IMR-90 (cell line): ENCODE measurements at regions not wholly inside any gene's neighbourhood (a gene's known extent, or its start where the extent isn't known, plus 50 kb on each side); places are given as distances from the start of the nearest gene placed in this dataset.

Experiments
- ATAC-seq: fragments of 200-7000 bp; cut with Tn5 transposase; 2 replicates; pipeline ENCODE4 v1.9.1; 2020; ENCODE audit warnings: low read depth, mild to moderate bottlenecking, moderate library complexity
- BruUV-seq: library from RNA; stranded (reverse); fragments of 400-500 nt; replicated peaks from 2 replicates; lab custom pipeline; 2021; lab: Mats Ljungman, UMichigan
- CTCF ChIA-PET: fragments of 300-600 bp; formaldehyde crosslinking; extraction: SDS; loops from one replicate; lab custom pipeline; 2021; ENCODE audit warnings: antibody characterized with exemption; lab: Yijun Ruan, JAX
- POLR2A ChIA-PET: fragments of 300-600 bp; sonication (Branson Sonifier 250); formaldehyde crosslinking; loops from one replicate; lab custom pipeline; 2022; ENCODE audit warnings: antibody characterized with exemption; ENCODE audit not compliant: unreplicated experiment; lab: Charles Lee
- DNase-seq: peaks from one replicate; pipeline ENCODE4 v3.0.0; 2013
- H2AFZ ChIP-seq: replicated peaks from 2 replicates; pipeline ENCODE3; 2013; ENCODE audit warnings: low read length, mild to moderate bottlenecking; ENCODE audit not compliant: poor library complexity
- H2AK5ac ChIP-seq: 2 replicates; pipeline ENCODE4 v1.6.1; 2013; ENCODE audit warnings: low read depth, low read length, inconsistent platforms
- H2AK9ac ChIP-seq: replicated peaks from 2 replicates; pipeline ENCODE3; 2013; ENCODE audit warnings: mild to moderate bottlenecking, low read depth, low read length, moderate library complexity; ENCODE audit not compliant: poor library complexity
- H2BK120ac ChIP-seq: 2 replicates; pipeline ENCODE4 v1.6.1; 2013; ENCODE audit warnings: low read depth, low read length, inconsistent platforms
- H2BK15ac ChIP-seq: 3 replicates; pipeline ENCODE4 v1.6.1; 2013; ENCODE audit warnings: low read depth, low read length, inconsistent platforms
- H2BK20ac ChIP-seq: 2 replicates; pipeline ENCODE4 v1.6.1; 2013; ENCODE audit warnings: low read depth, mild to moderate bottlenecking, inconsistent platforms, low read length, moderate library complexity
- H2BK5ac ChIP-seq: 2 replicates; pipeline ENCODE4 v1.6.1; 2013; ENCODE audit warnings: mild to moderate bottlenecking, low read depth, low read length, inconsistent platforms; ENCODE audit not compliant: poor library complexity, severe bottlenecking
- H3K14ac ChIP-seq: replicated peaks from 2 replicates; pipeline ENCODE4 v1.6.1; 2013; ENCODE audit warnings: low read depth, low read length, inconsistent platforms
- H3K18ac ChIP-seq: 2 replicates; pipeline ENCODE4 v1.6.1; 2013; ENCODE audit warnings: low read depth, low read length, control low read depth
- H3K23ac ChIP-seq: 2 replicates; pipeline ENCODE4 v1.6.1; 2013; ENCODE audit warnings: low read depth, low read length, inconsistent platforms
- H3K27ac ChIP-seq: 2 replicates; pipeline ENCODE4 v1.5.1; 2013; ENCODE audit warnings: mild to moderate bottlenecking, control low read depth, low read length; ENCODE audit not compliant: insufficient read depth
- H3K27me3 ChIP-seq: 2 replicates; pipeline ENCODE4 v1.6.1; 2013; ENCODE audit warnings: low read length; ENCODE audit not compliant: control insufficient read depth, insufficient read depth
- H3K36me3 ChIP-seq: 2 replicates; pipeline ENCODE4 v1.6.1; 2013; ENCODE audit warnings: low read length, mixed read lengths; ENCODE audit not compliant: control insufficient read depth, insufficient read depth
- H3K4ac ChIP-seq: 2 replicates; pipeline ENCODE4 v1.6.1; 2013; ENCODE audit warnings: low read depth, low read length, inconsistent platforms
- H3K4me1 ChIP-seq: 2 replicates; pipeline ENCODE4 v1.6.1; 2013; ENCODE audit warnings: low read length, mixed read lengths; ENCODE audit not compliant: control insufficient read depth, insufficient read depth
- H3K4me2 ChIP-seq: 2 replicates; pipeline ENCODE4 v1.6.1; 2013; ENCODE audit warnings: low read depth, mild to moderate bottlenecking, control low read depth, low read length, moderate library complexity
- H3K4me3 ChIP-seq: 2 replicates; pipeline ENCODE4 v1.5.1; 2013; ENCODE audit warnings: low read depth, mild to moderate bottlenecking, control low read depth, low read length, moderate library complexity; ENCODE audit not compliant: insufficient read depth
- H3K56ac ChIP-seq: 2 replicates; pipeline ENCODE4 v1.6.1; 2013; ENCODE audit warnings: low read length, inconsistent platforms; ENCODE audit not compliant: insufficient read depth; ENCODE audit errors: extremely low read depth
- H3K79me1 ChIP-seq, 2 experiments: 2 replicates each; pipeline ENCODE4 v1.6.1; 2013; ENCODE audit warnings: low read length in 2 of 2, inconsistent platforms in 1 of 2, low read depth in 1 of 2
- H3K9ac ChIP-seq: 2 replicates; pipeline ENCODE4 v1.6.1; 2013; ENCODE audit warnings: low read depth, low read length, control low read depth
- H3K9me1 ChIP-seq: 2 replicates; pipeline ENCODE4 v1.6.1; 2013; ENCODE audit warnings: low read length, inconsistent platforms; ENCODE audit not compliant: insufficient read depth
- H3K9me3 ChIP-seq: 2 replicates; pipeline ENCODE4 v1.6.1; 2013; ENCODE audit warnings: low read length; ENCODE audit not compliant: control insufficient read depth, insufficient read depth
- H4K20me1 ChIP-seq: 2 replicates; pipeline ENCODE4 v1.6.1; 2013; ENCODE audit warnings: low read length, inconsistent platforms; ENCODE audit not compliant: insufficient read depth
- H4K5ac ChIP-seq: 2 replicates; pipeline ENCODE4 v1.6.1; 2013; ENCODE audit warnings: mild to moderate bottlenecking, low read depth, low read length, control low read depth
- H4K8ac ChIP-seq, 2 experiments: 2 replicates each; pipeline ENCODE4 v1.6.1; 2013; ENCODE audit warnings: low read depth in 2 of 2, low read length in 2 of 2, control low read depth in 1 of 2, inconsistent platforms in 1 of 2
- H4K91ac ChIP-seq: 2 replicates; pipeline ENCODE4 v1.6.1; 2013; ENCODE audit warnings: low read depth, low read length, inconsistent platforms; ENCODE audit not compliant: insufficient read depth
- BHLHE40 ChIP-seq: fragments of 150-350 bp; IDR thresholded peaks from 2 replicates; pipeline ENCODE4 v1.6.1; 2016; ENCODE audit warnings: mild to moderate bottlenecking, low read depth, low read length
- CEBPB ChIP-seq: IDR thresholded peaks from 2 replicates; pipeline ENCODE4 v1.6.1; 2012; ENCODE audit warnings: low read depth, low read length, improper control_type of control experiment
- CHD1 ChIP-seq: IDR thresholded peaks from 2 replicates; pipeline ENCODE4 v1.6.1; 2012; ENCODE audit warnings: low read depth, low read length, improper control_type of control experiment
- FOS ChIP-seq: fragments of 150-350 bp; IDR thresholded peaks from 2 replicates; pipeline ENCODE4 v1.6.1; 2016; ENCODE audit warnings: low read depth, low read length
- MAFK ChIP-seq: IDR thresholded peaks from 2 replicates; pipeline ENCODE4 v1.6.1; 2012; ENCODE audit warnings: low read depth, low read length, improper control_type of control experiment
- POLR2A ChIP-seq: IDR thresholded peaks from 2 replicates; pipeline ENCODE4 v1.6.1; 2012; ENCODE audit warnings: mild to moderate bottlenecking, low read depth, low read length
- RAD21 ChIP-seq: IDR thresholded peaks from 2 replicates; pipeline ENCODE4 v1.6.1; 2012; ENCODE audit warnings: low read length, improper control_type of control experiment
- WGBS, 2 experiments: methylation state at CpG; one replicate each; pipeline versions ENCODE4 v1.1.5 to v1.1.7; 2013; ENCODE audit warnings: missing lambda C conversion rate in 2 of 2; ENCODE audit not compliant: insufficient read length in 1 of 2; ENCODE audit errors: extremely low coverage in 2 of 2; 5-methylcytosine and 5-hydroxymethylcytosine counted together
- dilution Hi-C: fragments of 300-500 bp; cut with HindIII; formaldehyde crosslinking; loops from one replicate; pipeline ENCODE4 v1.14.3; 2018; ENCODE audit warnings: low sequenced_read_pairs; ENCODE audit not compliant: unreplicated experiment
- in situ Hi-C: fragments of 300-500 bp; cut with MboI; formaldehyde crosslinking; loops from 3 replicates; pipeline ENCODE4 v1.14.3; 2019; ENCODE audit warnings: low sequenced_read_pairs, inconsistent platforms, mixed read lengths
- intact Hi-C: fragments of 100-400 bp; cut with micrococcal nuclease; formaldehyde crosslinking; loops from 2 replicates; pipeline ENCODE4 v1.10.0; 2022
- TF ChIP-seq, protein P1 (sequence below): conservative IDR thresholded peaks from 2 replicates; pipeline ENCODE4 v1.5.1; 2012; ENCODE audit warnings: mild to moderate bottlenecking, low read depth, low read length, improper control_type of control experiment
- TF ChIP-seq, protein P2 (sequence below): fragments of 150-350 bp; IDR thresholded peaks from 2 replicates; pipeline ENCODE4 v1.6.1; 2017; ENCODE audit warnings: mild to moderate bottlenecking, antibody characterized with exemption, low read length, low read depth
- TF ChIP-seq, protein P3 (sequence below): fragments of 150-350 bp; IDR thresholded peaks from 2 replicates; pipeline ENCODE4 v1.6.1; 2016; ENCODE audit warnings: low read depth, mild to moderate bottlenecking, low read length, moderate library complexity, borderline replicate concordance

GRCh38 chr6:66478705-66479104, 771.7 kb upstream of the EYS start:
- peaks cover 12% of the 10 kb centered on the region for H3K9me3 ChIP-seq
- H3K36me3 ChIP-seq, result no peaks in the 10 kb centered on the region
- no peak overlapping the region for H2BK5ac ChIP-seq
- no peak overlapping the region for H2BK15ac ChIP-seq
- no peak overlapping the region for H2BK120ac ChIP-seq
- no peak overlapping the region for H4K8ac ChIP-seq
- H4K20me1 ChIP-seq, result no peaks in the 10 kb centered on the region
- H3K4me2 ChIP-seq, result no peak overlapping the region
- no peak overlapping the region for H4K5ac ChIP-seq
- no peak overlapping the region for H3K18ac ChIP-seq
- ChIA-PET CTCF (no interaction called here), POLR2A (no interaction called here)
- no peaks in the 10 kb centered on the region for H3K9me1 ChIP-seq
- H3K14ac ChIP-seq, result no peak overlapping the region
- DNase-seq, result no peak
- H3K79me1 ChIP-seq, result no peaks in the 10 kb centered on the region
- H2BK20ac ChIP-seq, result no peak overlapping the region
- H3K4me1 ChIP-seq, result no peaks in the 10 kb centered on the region
- H3K9ac ChIP-seq, result no peak overlapping the region
- no peak overlapping the region for H3K27ac ChIP-seq
- no peak overlapping the region for H3K4ac ChIP-seq
- BruUV-seq, result no TSS peak
- ATAC-seq, result no peak
- H2AK5ac ChIP-seq, result no peak overlapping the region
- H3K27me3 ChIP-seq, result no peaks in the 10 kb centered on the region
- H2AK9ac ChIP-seq, result no peak overlapping the region
- no peak overlapping the region for H3K23ac ChIP-seq
- intact Hi-C loops (no loop called here), dilution Hi-C loops (no loop called here), in situ Hi-C loops (no loop called here)
- H3K4me3 ChIP-seq, result no peak overlapping the region
- WGBS, 2 experiments, result 80% methylated on average over 1 of the region's 6 CpGs; no CpG with 5 or more reads in 1 of the 2 experiments
- TF ChIP-seq RAD21 (no peak), CEBPB (no peak), CHD1 (no peak), POLR2A (no peak), FOS (no peak), MAFK (no peak), BHLHE40 (no peak)
- TF ChIP-seq, protein P1, sequence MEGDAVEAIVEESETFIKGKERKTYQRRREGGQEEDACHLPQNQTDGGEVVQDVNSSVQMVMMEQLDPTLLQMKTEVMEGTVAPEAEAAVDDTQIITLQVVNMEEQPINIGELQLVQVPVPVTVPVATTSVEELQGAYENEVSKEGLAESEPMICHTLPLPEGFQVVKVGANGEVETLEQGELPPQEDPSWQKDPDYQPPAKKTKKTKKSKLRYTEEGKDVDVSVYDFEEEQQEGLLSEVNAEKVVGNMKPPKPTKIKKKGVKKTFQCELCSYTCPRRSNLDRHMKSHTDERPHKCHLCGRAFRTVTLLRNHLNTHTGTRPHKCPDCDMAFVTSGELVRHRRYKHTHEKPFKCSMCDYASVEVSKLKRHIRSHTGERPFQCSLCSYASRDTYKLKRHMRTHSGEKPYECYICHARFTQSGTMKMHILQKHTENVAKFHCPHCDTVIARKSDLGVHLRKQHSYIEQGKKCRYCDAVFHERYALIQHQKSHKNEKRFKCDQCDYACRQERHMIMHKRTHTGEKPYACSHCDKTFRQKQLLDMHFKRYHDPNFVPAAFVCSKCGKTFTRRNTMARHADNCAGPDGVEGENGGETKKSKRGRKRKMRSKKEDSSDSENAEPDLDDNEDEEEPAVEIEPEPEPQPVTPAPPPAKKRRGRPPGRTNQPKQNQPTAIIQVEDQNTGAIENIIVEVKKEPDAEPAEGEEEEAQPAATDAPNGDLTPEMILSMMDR, result no peak
- TF ChIP-seq, protein P2, sequence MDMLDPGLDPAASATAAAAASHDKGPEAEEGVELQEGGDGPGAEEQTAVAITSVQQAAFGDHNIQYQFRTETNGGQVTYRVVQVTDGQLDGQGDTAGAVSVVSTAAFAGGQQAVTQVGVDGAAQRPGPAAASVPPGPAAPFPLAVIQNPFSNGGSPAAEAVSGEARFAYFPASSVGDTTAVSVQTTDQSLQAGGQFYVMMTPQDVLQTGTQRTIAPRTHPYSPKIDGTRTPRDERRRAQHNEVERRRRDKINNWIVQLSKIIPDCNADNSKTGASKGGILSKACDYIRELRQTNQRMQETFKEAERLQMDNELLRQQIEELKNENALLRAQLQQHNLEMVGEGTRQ, result no peak
- TF ChIP-seq, protein P3, sequence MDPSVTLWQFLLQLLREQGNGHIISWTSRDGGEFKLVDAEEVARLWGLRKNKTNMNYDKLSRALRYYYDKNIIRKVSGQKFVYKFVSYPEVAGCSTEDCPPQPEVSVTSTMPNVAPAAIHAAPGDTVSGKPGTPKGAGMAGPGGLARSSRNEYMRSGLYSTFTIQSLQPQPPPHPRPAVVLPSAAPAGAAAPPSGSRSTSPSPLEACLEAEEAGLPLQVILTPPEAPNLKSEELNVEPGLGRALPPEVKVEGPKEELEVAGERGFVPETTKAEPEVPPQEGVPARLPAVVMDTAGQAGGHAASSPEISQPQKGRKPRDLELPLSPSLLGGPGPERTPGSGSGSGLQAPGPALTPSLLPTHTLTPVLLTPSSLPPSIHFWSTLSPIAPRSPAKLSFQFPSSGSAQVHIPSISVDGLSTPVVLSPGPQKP, result no peak
- no peak overlapping the region for H3K56ac ChIP-seq
- H4K91ac ChIP-seq, result no peak overlapping the region
- H2AFZ ChIP-seq, result no peak overlapping the region
